IMR-90 (cell line): ENCODE measurements at regions not wholly inside any gene's neighbourhood (a gene's known extent, or its start where the extent isn't known, plus 50 kb on each side); places are given as distances from the start of the nearest gene placed in this dataset.

Experiments
- ATAC-seq: fragments of 200-7000 bp; cut with Tn5 transposase; 2 replicates; pipeline ENCODE4 v1.9.1; 2020; ENCODE audit warnings: low read depth, mild to moderate bottlenecking, moderate library complexity
- BruUV-seq: library from RNA; stranded (reverse); fragments of 400-500 nt; replicated peaks from 2 replicates; lab custom pipeline; 2021; lab: Mats Ljungman, UMichigan
- CTCF ChIA-PET: fragments of 300-600 bp; formaldehyde crosslinking; extraction: SDS; loops from one replicate; lab custom pipeline; 2021; ENCODE audit warnings: antibody characterized with exemption; lab: Yijun Ruan, JAX
- POLR2A ChIA-PET: fragments of 300-600 bp; sonication (Branson Sonifier 250); formaldehyde crosslinking; loops from one replicate; lab custom pipeline; 2022; ENCODE audit warnings: antibody characterized with exemption; ENCODE audit not compliant: unreplicated experiment; lab: Charles Lee
- DNase-seq: peaks from one replicate; pipeline ENCODE4 v3.0.0; 2013
- H2AFZ ChIP-seq: replicated peaks from 2 replicates; pipeline ENCODE3; 2013; ENCODE audit warnings: low read length, mild to moderate bottlenecking; ENCODE audit not compliant: poor library complexity
- H2AK5ac ChIP-seq: 2 replicates; pipeline ENCODE4 v1.6.1; 2013; ENCODE audit warnings: low read depth, low read length, inconsistent platforms
- H2AK9ac ChIP-seq: replicated peaks from 2 replicates; pipeline ENCODE3; 2013; ENCODE audit warnings: mild to moderate bottlenecking, low read depth, low read length, moderate library complexity; ENCODE audit not compliant: poor library complexity
- H2BK120ac ChIP-seq: 2 replicates; pipeline ENCODE4 v1.6.1; 2013; ENCODE audit warnings: low read depth, low read length, inconsistent platforms
- H2BK15ac ChIP-seq: 3 replicates; pipeline ENCODE4 v1.6.1; 2013; ENCODE audit warnings: low read depth, low read length, inconsistent platforms
- H2BK20ac ChIP-seq: 2 replicates; pipeline ENCODE4 v1.6.1; 2013; ENCODE audit warnings: low read depth, mild to moderate bottlenecking, inconsistent platforms, low read length, moderate library complexity
- H2BK5ac ChIP-seq: 2 replicates; pipeline ENCODE4 v1.6.1; 2013; ENCODE audit warnings: mild to moderate bottlenecking, low read depth, low read length, inconsistent platforms; ENCODE audit not compliant: poor library complexity, severe bottlenecking
- H3K14ac ChIP-seq: replicated peaks from 2 replicates; pipeline ENCODE4 v1.6.1; 2013; ENCODE audit warnings: low read depth, low read length, inconsistent platforms
- H3K18ac ChIP-seq: 2 replicates; pipeline ENCODE4 v1.6.1; 2013; ENCODE audit warnings: low read depth, low read length, control low read depth
- H3K23ac ChIP-seq: 2 replicates; pipeline ENCODE4 v1.6.1; 2013; ENCODE audit warnings: low read depth, low read length, inconsistent platforms
- H3K27ac ChIP-seq: 2 replicates; pipeline ENCODE4 v1.5.1; 2013; ENCODE audit warnings: mild to moderate bottlenecking, control low read depth, low read length; ENCODE audit not compliant: insufficient read depth
- H3K27me3 ChIP-seq: 2 replicates; pipeline ENCODE4 v1.6.1; 2013; ENCODE audit warnings: low read length; ENCODE audit not compliant: control insufficient read depth, insufficient read depth
- H3K36me3 ChIP-seq: 2 replicates; pipeline ENCODE4 v1.6.1; 2013; ENCODE audit warnings: low read length, mixed read lengths; ENCODE audit not compliant: control insufficient read depth, insufficient read depth
- H3K4ac ChIP-seq: 2 replicates; pipeline ENCODE4 v1.6.1; 2013; ENCODE audit warnings: low read depth, low read length, inconsistent platforms
- H3K4me1 ChIP-seq: 2 replicates; pipeline ENCODE4 v1.6.1; 2013; ENCODE audit warnings: low read length, mixed read lengths; ENCODE audit not compliant: control insufficient read depth, insufficient read depth
- H3K4me2 ChIP-seq: 2 replicates; pipeline ENCODE4 v1.6.1; 2013; ENCODE audit warnings: low read depth, mild to moderate bottlenecking, control low read depth, low read length, moderate library complexity
- H3K4me3 ChIP-seq: 2 replicates; pipeline ENCODE4 v1.5.1; 2013; ENCODE audit warnings: low read depth, mild to moderate bottlenecking, control low read depth, low read length, moderate library complexity; ENCODE audit not compliant: insufficient read depth
- H3K56ac ChIP-seq: 2 replicates; pipeline ENCODE4 v1.6.1; 2013; ENCODE audit warnings: low read length, inconsistent platforms; ENCODE audit not compliant: insufficient read depth; ENCODE audit errors: extremely low read depth
- H3K79me1 ChIP-seq, 2 experiments: 2 replicates each; pipeline ENCODE4 v1.6.1; 2013; ENCODE audit warnings: low read length in 2 of 2, inconsistent platforms in 1 of 2, low read depth in 1 of 2
- H3K9ac ChIP-seq: 2 replicates; pipeline ENCODE4 v1.6.1; 2013; ENCODE audit warnings: low read depth, low read length, control low read depth
- H3K9me1 ChIP-seq: 2 replicates; pipeline ENCODE4 v1.6.1; 2013; ENCODE audit warnings: low read length, inconsistent platforms; ENCODE audit not compliant: insufficient read depth
- H3K9me3 ChIP-seq: 2 replicates; pipeline ENCODE4 v1.6.1; 2013; ENCODE audit warnings: low read length; ENCODE audit not compliant: control insufficient read depth, insufficient read depth
- H4K20me1 ChIP-seq: 2 replicates; pipeline ENCODE4 v1.6.1; 2013; ENCODE audit warnings: low read length, inconsistent platforms; ENCODE audit not compliant: insufficient read depth
- H4K5ac ChIP-seq: 2 replicates; pipeline ENCODE4 v1.6.1; 2013; ENCODE audit warnings: mild to moderate bottlenecking, low read depth, low read length, control low read depth
- H4K8ac ChIP-seq, 2 experiments: 2 replicates each; pipeline ENCODE4 v1.6.1; 2013; ENCODE audit warnings: low read depth in 2 of 2, low read length in 2 of 2, control low read depth in 1 of 2, inconsistent platforms in 1 of 2
- H4K91ac ChIP-seq: 2 replicates; pipeline ENCODE4 v1.6.1; 2013; ENCODE audit warnings: low read depth, low read length, inconsistent platforms; ENCODE audit not compliant: insufficient read depth
- CEBPB ChIP-seq: IDR thresholded peaks from 2 replicates; pipeline ENCODE4 v1.6.1; 2012; ENCODE audit warnings: low read depth, low read length, improper control_type of control experiment
- CHD1 ChIP-seq: IDR thresholded peaks from 2 replicates; pipeline ENCODE4 v1.6.1; 2012; ENCODE audit warnings: low read depth, low read length, improper control_type of control experiment
- FOS ChIP-seq: fragments of 150-350 bp; IDR thresholded peaks from 2 replicates; pipeline ENCODE4 v1.6.1; 2016; ENCODE audit warnings: low read depth, low read length
- MAFK ChIP-seq: IDR thresholded peaks from 2 replicates; pipeline ENCODE4 v1.6.1; 2012; ENCODE audit warnings: low read depth, low read length, improper control_type of control experiment
- MAZ ChIP-seq: IDR thresholded peaks from 2 replicates; pipeline ENCODE4 v1.6.1; 2012; ENCODE audit warnings: low read depth, mild to moderate bottlenecking, low read length, improper control_type of control experiment, moderate library complexity, borderline replicate concordance
- MXI1 ChIP-seq: IDR thresholded peaks from 2 replicates; pipeline ENCODE4 v1.6.1; 2012; ENCODE audit warnings: low read depth, mild to moderate bottlenecking, low read length, moderate library complexity, borderline replicate concordance
- NFE2L2 ChIP-seq: fragments of 150-350 bp; IDR thresholded peaks from 2 replicates; pipeline ENCODE4 v1.6.1; 2016; ENCODE audit warnings: low read depth, mild to moderate bottlenecking, low read length
- POLR2A ChIP-seq: IDR thresholded peaks from 2 replicates; pipeline ENCODE4 v1.6.1; 2012; ENCODE audit warnings: mild to moderate bottlenecking, low read depth, low read length
- RAD21 ChIP-seq: IDR thresholded peaks from 2 replicates; pipeline ENCODE4 v1.6.1; 2012; ENCODE audit warnings: low read length, improper control_type of control experiment
- RFX5 ChIP-seq: IDR thresholded peaks from 2 replicates; pipeline ENCODE4 v1.8.0; 2012; ENCODE audit warnings: low read depth, mild to moderate bottlenecking, low read length, moderate library complexity
- SMC3 ChIP-seq: fragments of 150-350 bp; IDR thresholded peaks from 2 replicates; pipeline ENCODE4 v1.6.1; 2016; ENCODE audit warnings: low read depth, mild to moderate bottlenecking, antibody characterized with exemption, low read length, moderate library complexity
- WGBS, 2 experiments: methylation state at CpG; one replicate each; pipeline versions ENCODE4 v1.1.5 to v1.1.7; 2013; ENCODE audit warnings: missing lambda C conversion rate in 2 of 2; ENCODE audit not compliant: insufficient read length in 1 of 2; ENCODE audit errors: extremely low coverage in 2 of 2; 5-methylcytosine and 5-hydroxymethylcytosine counted together
- dilution Hi-C: fragments of 300-500 bp; cut with HindIII; formaldehyde crosslinking; loops from one replicate; pipeline ENCODE4 v1.14.3; 2018; ENCODE audit warnings: low sequenced_read_pairs; ENCODE audit not compliant: unreplicated experiment
- in situ Hi-C: fragments of 300-500 bp; cut with MboI; formaldehyde crosslinking; loops from 3 replicates; pipeline ENCODE4 v1.14.3; 2019; ENCODE audit warnings: low sequenced_read_pairs, inconsistent platforms, mixed read lengths
- intact Hi-C: fragments of 100-400 bp; cut with micrococcal nuclease; formaldehyde crosslinking; loops from 2 replicates; pipeline ENCODE4 v1.10.0; 2022
- TF ChIP-seq, protein P1 (sequence below): fragments of 150-350 bp; IDR thresholded peaks from 2 replicates; pipeline ENCODE4 v1.6.1; 2016; ENCODE audit warnings: low read depth, mild to moderate bottlenecking, low read length, moderate library complexity, borderline replicate concordance
- TF ChIP-seq, protein P2 (sequence below): fragments of 150-350 bp; IDR thresholded peaks from 2 replicates; pipeline ENCODE4 v1.6.1; 2017; ENCODE audit warnings: mild to moderate bottlenecking, antibody characterized with exemption, low read length, low read depth

DNA sequence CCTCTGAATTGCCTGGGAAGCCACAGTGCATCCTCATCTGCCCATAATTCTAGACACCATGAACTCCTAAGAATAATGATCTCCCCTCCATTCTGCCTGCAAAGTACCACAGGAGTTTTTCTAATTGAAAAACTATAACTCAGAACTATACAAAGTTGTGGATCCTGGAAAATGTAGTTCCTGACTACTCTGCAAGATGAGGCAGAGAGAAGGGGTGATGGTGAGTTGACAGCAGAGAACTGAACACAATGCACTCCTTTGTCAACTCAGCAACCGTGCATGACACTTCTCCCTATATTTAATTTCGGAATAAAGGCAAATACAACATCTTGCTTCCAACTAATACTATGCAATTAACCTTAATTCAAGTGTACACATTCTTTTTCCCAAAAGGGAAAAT lies 471.1 kb upstream of the FAM98A start:
- H4K5ac ChIP-seq = no peak overlapping the region
- POLR2A ChIA-PET = no interaction called here

More for the DNA sequence above, 471.1 kb upstream of the FAM98A start:
- H3K56ac ChIP-seq = no peak overlapping the region
- H4K20me1 ChIP-seq = no peaks in the 10 kb centered on the region
- dilution Hi-C loops = no loop called here
- H3K18ac ChIP-seq = no peak overlapping the region
- in situ Hi-C loops = no loop called here
- no peak overlapping the region for H3K27ac ChIP-seq
- no peak overlapping the region for H2BK120ac ChIP-seq
- no TSS peak for BruUV-seq
- no peak overlapping the region for H4K91ac ChIP-seq
- H3K79me1 ChIP-seq = no peaks in the 10 kb centered on the region
- no peak overlapping the region for H2BK15ac ChIP-seq
- WGBS, 2 experiments = no CpG with 5 or more reads among the region's 2 CpGs
- no peaks in the 10 kb centered on the region for H3K9me1 ChIP-seq
- no peak overlapping the region for H3K4me2 ChIP-seq
- no peaks in the 10 kb centered on the region for H3K4me1 ChIP-seq
- H2BK5ac ChIP-seq = no peak overlapping the region
- no peaks in the 10 kb centered on the region; the same call in 1 of the 2 replicates for H3K9me3 ChIP-seq
- H2AK9ac ChIP-seq = no peak overlapping the region
- no peak overlapping the region for H2AK5ac ChIP-seq
- H3K23ac ChIP-seq = no peak overlapping the region
- no peak overlapping the region for H3K4me3 ChIP-seq
- no peak overlapping the region for H3K4ac ChIP-seq
- CTCF ChIA-PET = no interaction called here
- no peak overlapping the region for H2BK20ac ChIP-seq
- intact Hi-C loops = no loop called here
- ATAC-seq (no peak), DNase-seq (no peak)
- H3K14ac ChIP-seq = no peak overlapping the region
- no peak for TF ChIP-seq MAZ
- TF ChIP-seq SMC3 = no peak
- TF ChIP-seq, protein P1, sequence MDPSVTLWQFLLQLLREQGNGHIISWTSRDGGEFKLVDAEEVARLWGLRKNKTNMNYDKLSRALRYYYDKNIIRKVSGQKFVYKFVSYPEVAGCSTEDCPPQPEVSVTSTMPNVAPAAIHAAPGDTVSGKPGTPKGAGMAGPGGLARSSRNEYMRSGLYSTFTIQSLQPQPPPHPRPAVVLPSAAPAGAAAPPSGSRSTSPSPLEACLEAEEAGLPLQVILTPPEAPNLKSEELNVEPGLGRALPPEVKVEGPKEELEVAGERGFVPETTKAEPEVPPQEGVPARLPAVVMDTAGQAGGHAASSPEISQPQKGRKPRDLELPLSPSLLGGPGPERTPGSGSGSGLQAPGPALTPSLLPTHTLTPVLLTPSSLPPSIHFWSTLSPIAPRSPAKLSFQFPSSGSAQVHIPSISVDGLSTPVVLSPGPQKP = no peak
- no peak for TF ChIP-seq POLR2A
- no peak for TF ChIP-seq CEBPB
- TF ChIP-seq CHD1 = no peak
- TF ChIP-seq MXI1 = no peak
- no peak for TF ChIP-seq RFX5
- no peak for TF ChIP-seq NFE2L2
- TF ChIP-seq MAFK = no peak
- TF ChIP-seq RAD21 = no peak
- TF ChIP-seq, protein P2, sequence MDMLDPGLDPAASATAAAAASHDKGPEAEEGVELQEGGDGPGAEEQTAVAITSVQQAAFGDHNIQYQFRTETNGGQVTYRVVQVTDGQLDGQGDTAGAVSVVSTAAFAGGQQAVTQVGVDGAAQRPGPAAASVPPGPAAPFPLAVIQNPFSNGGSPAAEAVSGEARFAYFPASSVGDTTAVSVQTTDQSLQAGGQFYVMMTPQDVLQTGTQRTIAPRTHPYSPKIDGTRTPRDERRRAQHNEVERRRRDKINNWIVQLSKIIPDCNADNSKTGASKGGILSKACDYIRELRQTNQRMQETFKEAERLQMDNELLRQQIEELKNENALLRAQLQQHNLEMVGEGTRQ = no peak
- TF ChIP-seq FOS = no peak
- H3K9ac ChIP-seq = no peak overlapping the region
- H3K27me3 ChIP-seq = no peaks in the 10 kb centered on the region
- no peak overlapping the region for H2AFZ ChIP-seq
- no peak overlapping the region for H4K8ac ChIP-seq
- H3K36me3 ChIP-seq = no peaks in the 10 kb centered on the region
